Type B pancreatic cell (in vitro differentiated cells): ENCODE measurements at regions not wholly inside any gene's neighbourhood (a gene's known extent, or its start where the extent isn't known, plus 50 kb on each side); places are given as distances from the start of the nearest gene placed in this dataset.

Experiments used
- DNase-seq: peaks from one replicate; pipeline ENCODE4 v3.0.0; 2021; ENCODE audit warnings: mixed read lengths; ENCODE audit not compliant: unreplicated experiment; ENCODE audit errors: extremely low spot score
- H3K27ac Mint-ChIP-seq: 2 replicates; pipeline ENCODE4 v1.8.0; 2021; ENCODE audit warnings: mild to moderate bottlenecking, mixed read lengths
- H3K27me3 Mint-ChIP-seq: 2 replicates; pipeline ENCODE4 v1.8.0; 2021; ENCODE audit warnings: mixed read lengths
- H3K36me3 Mint-ChIP-seq: 2 replicates; pipeline ENCODE4 v1.8.0; 2021; ENCODE audit warnings: mixed read lengths
- H3K4me1 Mint-ChIP-seq: one replicate; pipeline ENCODE4 v1.8.0; 2021; ENCODE audit warnings: mixed read lengths; ENCODE audit not compliant: unreplicated experiment
- H3K4me3 Mint-ChIP-seq: 2 replicates; pipeline ENCODE4 v1.8.0; 2021; ENCODE audit warnings: mild to moderate bottlenecking, mixed read lengths
- H3K9me3 Mint-ChIP-seq: 2 replicates; pipeline ENCODE4 v1.8.0; 2021; ENCODE audit warnings: mixed read lengths
- TF ChIP-seq, protein P1 (sequence below): fragments of 200-600 bp; sonication (generic); conservative IDR thresholded peaks from 2 replicates; pipeline ENCODE4 v1.5.0; 2021; ENCODE audit warnings: antibody characterized with exemption, mild to moderate bottlenecking

DNA sequence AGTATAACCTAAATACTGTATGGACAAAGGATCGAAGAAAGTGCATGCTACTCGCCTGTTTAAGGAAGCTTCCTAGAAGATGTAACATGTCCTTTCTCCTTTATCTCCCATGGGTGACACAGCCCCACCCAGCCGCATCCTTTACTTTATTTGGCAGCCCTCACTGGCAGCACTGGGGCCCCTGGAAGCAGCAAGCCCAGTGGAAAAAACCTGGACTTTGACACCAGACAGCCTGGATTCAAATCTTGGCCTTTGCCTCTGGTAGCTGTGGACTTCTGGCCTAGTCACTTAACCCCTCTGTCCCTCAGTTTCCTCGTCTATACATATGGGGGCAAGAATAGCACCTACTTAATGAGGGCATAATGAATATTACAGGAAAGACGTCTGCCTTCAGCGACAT, 67.1 kb downstream of the MYEOV start:
- Mint-ChIP-seq H3K9me3 (no peaks in the 10 kb centered on the region), H3K27me3 (no peaks in the 10 kb centered on the region), H3K4me1 (no peaks in the 10 kb centered on the region), H3K4me3 (no peak overlapping the region), H3K36me3 (no peaks in the 10 kb centered on the region), H3K27ac (no peak overlapping the region)
- TF ChIP-seq, protein P1, sequence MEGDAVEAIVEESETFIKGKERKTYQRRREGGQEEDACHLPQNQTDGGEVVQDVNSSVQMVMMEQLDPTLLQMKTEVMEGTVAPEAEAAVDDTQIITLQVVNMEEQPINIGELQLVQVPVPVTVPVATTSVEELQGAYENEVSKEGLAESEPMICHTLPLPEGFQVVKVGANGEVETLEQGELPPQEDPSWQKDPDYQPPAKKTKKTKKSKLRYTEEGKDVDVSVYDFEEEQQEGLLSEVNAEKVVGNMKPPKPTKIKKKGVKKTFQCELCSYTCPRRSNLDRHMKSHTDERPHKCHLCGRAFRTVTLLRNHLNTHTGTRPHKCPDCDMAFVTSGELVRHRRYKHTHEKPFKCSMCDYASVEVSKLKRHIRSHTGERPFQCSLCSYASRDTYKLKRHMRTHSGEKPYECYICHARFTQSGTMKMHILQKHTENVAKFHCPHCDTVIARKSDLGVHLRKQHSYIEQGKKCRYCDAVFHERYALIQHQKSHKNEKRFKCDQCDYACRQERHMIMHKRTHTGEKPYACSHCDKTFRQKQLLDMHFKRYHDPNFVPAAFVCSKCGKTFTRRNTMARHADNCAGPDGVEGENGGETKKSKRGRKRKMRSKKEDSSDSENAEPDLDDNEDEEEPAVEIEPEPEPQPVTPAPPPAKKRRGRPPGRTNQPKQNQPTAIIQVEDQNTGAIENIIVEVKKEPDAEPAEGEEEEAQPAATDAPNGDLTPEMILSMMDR, result no peak
- peak; percentile 43 for DNase-seq

DNA sequence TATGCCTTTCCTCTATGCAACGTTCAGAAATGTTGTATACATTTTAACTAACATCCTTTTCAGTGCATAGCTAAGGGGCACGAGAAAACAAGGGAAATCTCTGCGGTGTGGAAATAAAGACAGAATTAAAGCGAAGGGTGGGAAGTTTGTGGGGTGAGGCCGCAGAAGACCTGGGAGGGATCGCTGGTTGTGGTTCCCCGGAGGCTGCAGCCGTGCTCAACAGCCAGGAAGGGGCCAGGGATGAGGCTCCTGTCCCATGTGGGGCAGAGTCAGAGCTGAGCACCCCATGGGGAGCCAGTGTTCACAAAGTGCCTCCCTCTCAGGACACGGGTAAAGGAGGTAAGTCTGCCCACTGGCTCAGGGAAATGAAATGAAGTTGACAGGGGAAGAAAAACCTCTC, 67.5 kb downstream of the MYEOV start:
- TF ChIP-seq, protein P1, result no peak
- peak; percentile 34 for DNase-seq
- Mint-ChIP-seq H3K27me3 (no peaks in the 10 kb centered on the region), H3K4me1 (no peaks in the 10 kb centered on the region), H3K27ac (no peak overlapping the region), H3K4me3 (no peak overlapping the region), H3K9me3 (no peaks in the 10 kb centered on the region), H3K36me3 (no peaks in the 10 kb centered on the region)

DNA sequence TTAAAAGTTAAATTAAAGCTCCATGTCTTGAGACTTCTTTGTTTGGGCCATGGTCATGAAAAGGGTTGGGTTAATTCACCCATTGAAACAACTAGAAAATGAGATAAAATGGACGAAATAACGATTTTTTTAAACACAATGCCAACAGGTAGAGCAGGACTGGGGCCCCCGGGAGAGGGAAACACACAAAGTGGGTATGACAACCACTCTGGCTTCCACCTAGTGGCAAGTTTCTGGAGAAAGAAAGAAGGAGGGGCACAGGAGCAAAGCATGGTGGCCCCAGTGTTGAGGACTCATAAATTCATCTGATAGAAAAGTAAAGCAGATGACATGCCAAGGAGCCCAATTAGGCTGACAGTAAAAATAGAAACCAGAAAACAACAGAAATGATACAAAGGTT, 68.4 kb downstream of the MYEOV start:
- Mint-ChIP-seq H3K27me3 (no peaks in the 10 kb centered on the region), H3K9me3 (no peaks in the 10 kb centered on the region), H3K36me3 (no peaks in the 10 kb centered on the region), H3K4me1 (no peaks in the 10 kb centered on the region), H3K27ac (no peak overlapping the region), H3K4me3 (no peak overlapping the region)
- TF ChIP-seq, protein P1, result peak; percentile 30
- peak; percentile 20 for DNase-seq

DNA sequence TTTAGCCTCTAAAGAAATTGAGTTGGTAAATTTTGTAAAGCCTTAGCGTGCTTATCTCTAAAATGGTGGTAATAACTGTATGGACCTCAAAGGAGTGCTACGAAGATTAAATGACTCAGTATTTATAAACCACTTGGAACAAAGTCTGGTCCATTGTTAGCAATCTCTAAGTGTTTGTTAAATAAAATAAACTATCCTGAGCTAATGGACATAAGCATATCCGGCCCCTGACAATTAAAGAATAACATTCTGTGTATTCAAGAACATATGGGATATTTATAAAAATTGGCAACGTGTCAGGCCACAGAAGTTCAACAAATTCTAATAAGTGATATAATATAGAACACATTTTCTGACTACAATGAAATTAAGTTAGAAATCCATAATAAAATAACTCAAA, 71.0 kb downstream of the MYEOV start:
- no peak overlapping the region for H3K27ac Mint-ChIP-seq
- no peaks in the 10 kb centered on the region for H3K4me1 Mint-ChIP-seq
- H3K4me3 Mint-ChIP-seq, result no peak overlapping the region
- no peaks in the 10 kb centered on the region for H3K36me3 Mint-ChIP-seq
- DNase-seq, result no peak
- no peaks in the 10 kb centered on the region for H3K27me3 Mint-ChIP-seq
- no peaks in the 10 kb centered on the region for H3K9me3 Mint-ChIP-seq
- TF ChIP-seq, protein P1, result no peak

DNA sequence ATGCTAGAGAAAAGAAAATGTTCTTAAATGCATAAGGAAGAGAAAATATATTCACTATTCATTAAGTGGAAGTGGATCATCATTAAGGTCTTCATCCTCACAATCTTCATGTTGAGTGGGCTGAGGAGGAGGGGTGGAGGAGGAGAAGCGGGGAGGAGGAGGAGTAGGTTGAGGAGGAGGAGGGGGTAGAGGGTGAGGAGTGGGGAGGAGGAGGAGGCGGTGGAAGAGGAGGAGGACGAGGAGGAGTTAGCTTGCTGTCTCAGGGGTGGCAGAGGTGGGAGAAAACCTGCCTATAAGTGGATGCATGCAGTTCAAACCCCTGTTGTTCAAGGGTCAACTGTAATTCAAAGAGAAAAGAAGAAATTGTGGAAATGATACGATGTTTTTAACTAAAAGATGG, 71.6 kb downstream of the MYEOV start:
- Mint-ChIP-seq H3K9me3 (no peaks in the 10 kb centered on the region), H3K27me3 (no peaks in the 10 kb centered on the region), H3K27ac (no peak overlapping the region), H3K36me3 (no peaks in the 10 kb centered on the region), H3K4me1 (no peaks in the 10 kb centered on the region), H3K4me3 (no peak overlapping the region)
- TF ChIP-seq, protein P1, result no peak
- peak; percentile 18 for DNase-seq

DNA sequence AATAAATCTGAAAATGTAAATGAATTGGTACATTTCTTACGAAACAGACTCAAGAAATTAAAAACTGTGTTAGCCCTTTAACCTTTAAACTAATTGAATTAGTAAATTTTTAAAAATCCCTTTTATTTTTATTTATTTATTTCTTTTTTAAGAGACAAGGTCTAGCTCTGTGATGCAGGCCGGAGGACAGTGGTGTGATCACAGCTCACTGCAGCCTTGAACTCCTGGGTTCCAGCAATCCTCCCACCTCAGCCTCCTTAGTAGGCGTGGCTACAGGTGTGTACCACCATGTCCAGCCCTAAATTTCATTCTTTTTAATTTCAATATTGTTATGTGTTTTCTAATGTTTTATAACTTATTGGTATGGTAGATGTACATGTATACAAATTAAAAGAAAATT, 72.6 kb downstream of the MYEOV start:
- H3K27ac Mint-ChIP-seq, result no peak overlapping the region
- peak; percentile 16 for DNase-seq
- H3K4me1 Mint-ChIP-seq, result no peaks in the 10 kb centered on the region
- no peaks in the 10 kb centered on the region for H3K27me3 Mint-ChIP-seq
- H3K36me3 Mint-ChIP-seq, result no peaks in the 10 kb centered on the region
- H3K4me3 Mint-ChIP-seq, result no peak overlapping the region
- TF ChIP-seq, protein P1, result no peak
- H3K9me3 Mint-ChIP-seq, result no peaks in the 10 kb centered on the region
